Left lung (tissue), 4 donors: ENCODE measurements at regions not wholly inside any gene's neighbourhood (a gene's known extent, or its start where the extent isn't known, plus 50 kb on each side); places are given as distances from the start of the nearest gene placed in this dataset.

Experiments
- ATAC-seq: fragments of 200-7000 bp; cut with Tn5 transposase; one replicate; pipeline ENCODE4 v1.9.1; 2020; ENCODE audit warnings: moderate library complexity
- DNase-seq, 4 donors: peaks; one replicate each; pipeline ENCODE4 v3.0.0-alpha.2; 2013 to 2020
- H3K27ac ChIP-seq, 2 donors: fragments of 200-600 bp; sonication (generic) in 1 of 2; one replicate each; pipeline versions ENCODE4 v1.5.0 to v1.8.0; 2020 to 2021
- H3K27me3 ChIP-seq, 2 donors: fragments of 200-600 bp; sonication (generic) in 1 of 2; one replicate each; pipeline versions ENCODE4 v1.5.0 to v1.8.0; 2020 to 2021
- H3K36me3 ChIP-seq, 2 donors: fragments of 200-600 bp; sonication (generic) in 1 of 2; one replicate each; pipeline versions ENCODE4 v1.5.0 to v1.8.0; 2020 to 2021
- H3K4me1 ChIP-seq, 2 donors: fragments of 200-600 bp; one replicate each; pipeline ENCODE4 v1.8.0; 2021
- H3K4me3 ChIP-seq, 2 donors: fragments of 200-600 bp; sonication (generic) in 1 of 2; one replicate each; pipeline versions ENCODE4 v1.5.0 to v1.8.0; 2020 to 2021; ENCODE audit warnings: mild to moderate bottlenecking in 1 of 2
- H3K9me3 ChIP-seq, 2 donors: fragments of 200-600 bp; sonication (generic) in 1 of 2; one replicate each; pipeline versions ENCODE4 v1.5.0 to v1.8.0; 2020 to 2021
- intact Hi-C, 2 donors: fragments of 100-400 bp; cut with DNase I; formaldehyde crosslinking; loops; one replicate each; pipeline versions ENCODE4 v1.11.2 to v1.14.2; 2022
- TF ChIP-seq, protein P1 (sequence below), 2 donors: fragments of 200-600 bp; sonication (generic) in 1 of 2; IDR thresholded peaks; one replicate each; pipeline versions ENCODE4 v1.5.0 to v1.8.0; 2021; ENCODE audit warnings: antibody characterized with exemption in 2 of 2
- donor health status: DM: no; HTN: yes; CAD: no.
- donor health status: DM: no; HTN: no; CAD: no.

GRCh38 chr2:216920937-216921456 is 61.1 kb upstream of the TNP1 start:
- DNase-seq (no peak), ATAC-seq (no peak)
- Histone ChIP-seq H3K4me1 (no peaks in the 10 kb centered on the region), H3K4me3 (no peak overlapping the region), H3K9me3 (no peaks in the 10 kb centered on the region), H3K27me3 (no peaks in the 10 kb centered on the region), H3K27ac (no peak overlapping the region), H3K36me3 (no peaks in the 10 kb centered on the region)
- intact Hi-C loops, result no loop called here
- TF ChIP-seq, protein P1, sequence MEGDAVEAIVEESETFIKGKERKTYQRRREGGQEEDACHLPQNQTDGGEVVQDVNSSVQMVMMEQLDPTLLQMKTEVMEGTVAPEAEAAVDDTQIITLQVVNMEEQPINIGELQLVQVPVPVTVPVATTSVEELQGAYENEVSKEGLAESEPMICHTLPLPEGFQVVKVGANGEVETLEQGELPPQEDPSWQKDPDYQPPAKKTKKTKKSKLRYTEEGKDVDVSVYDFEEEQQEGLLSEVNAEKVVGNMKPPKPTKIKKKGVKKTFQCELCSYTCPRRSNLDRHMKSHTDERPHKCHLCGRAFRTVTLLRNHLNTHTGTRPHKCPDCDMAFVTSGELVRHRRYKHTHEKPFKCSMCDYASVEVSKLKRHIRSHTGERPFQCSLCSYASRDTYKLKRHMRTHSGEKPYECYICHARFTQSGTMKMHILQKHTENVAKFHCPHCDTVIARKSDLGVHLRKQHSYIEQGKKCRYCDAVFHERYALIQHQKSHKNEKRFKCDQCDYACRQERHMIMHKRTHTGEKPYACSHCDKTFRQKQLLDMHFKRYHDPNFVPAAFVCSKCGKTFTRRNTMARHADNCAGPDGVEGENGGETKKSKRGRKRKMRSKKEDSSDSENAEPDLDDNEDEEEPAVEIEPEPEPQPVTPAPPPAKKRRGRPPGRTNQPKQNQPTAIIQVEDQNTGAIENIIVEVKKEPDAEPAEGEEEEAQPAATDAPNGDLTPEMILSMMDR (IDR thresholded peaks at IDR 0.05), result no peak

DNA sequence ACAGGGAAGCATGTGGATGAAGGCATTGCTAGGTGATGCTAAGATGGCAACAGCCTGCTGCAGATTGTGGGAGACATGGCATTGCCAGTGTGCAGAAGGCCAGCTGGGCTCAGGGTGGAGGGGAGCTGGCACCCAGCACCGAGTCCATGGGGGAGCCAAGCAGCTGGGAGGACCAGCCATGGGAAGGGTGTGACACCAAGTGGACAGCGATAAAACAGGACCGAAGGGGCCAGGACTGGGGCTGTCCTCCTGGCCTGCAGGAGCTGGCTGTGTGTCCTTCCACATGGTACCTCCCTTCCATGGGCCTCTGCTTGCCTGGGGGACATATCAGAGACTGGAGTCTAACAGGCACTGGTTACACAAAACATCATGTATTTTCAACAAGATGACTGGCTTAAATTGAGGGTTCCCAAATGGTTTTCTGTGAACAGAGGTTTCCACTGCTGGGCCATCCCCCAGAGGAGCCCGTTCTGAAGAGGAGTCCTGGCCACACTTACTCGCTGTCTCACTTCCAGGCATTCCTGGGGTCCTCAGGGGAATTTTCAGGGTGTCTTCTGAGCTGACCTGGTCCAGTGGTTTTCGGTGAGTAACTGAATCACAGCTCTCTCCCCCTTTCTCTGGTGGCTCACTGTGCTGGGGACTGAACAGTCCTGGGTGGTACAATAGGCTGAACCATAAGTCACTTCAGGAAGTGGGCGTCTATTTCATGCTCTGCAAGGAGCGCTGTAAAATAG is 60.4 kb upstream of the TNP1 start:
- no peaks in the 10 kb centered on the region for H3K36me3 ChIP-seq
- no peak overlapping the region for H3K4me3 ChIP-seq
- no peaks in the 10 kb centered on the region for H3K9me3 ChIP-seq
- TF ChIP-seq, protein P1 (IDR thresholded peaks at IDR 0.05), result no peak
- intact Hi-C loops, result no loop called here
- H3K4me1 ChIP-seq, result no peaks in the 10 kb centered on the region
- H3K27ac ChIP-seq, result no peak overlapping the region
- H3K27me3 ChIP-seq, result no peaks in the 10 kb centered on the region
- ATAC-seq (no peak), DNase-seq (no peak)

DNA sequence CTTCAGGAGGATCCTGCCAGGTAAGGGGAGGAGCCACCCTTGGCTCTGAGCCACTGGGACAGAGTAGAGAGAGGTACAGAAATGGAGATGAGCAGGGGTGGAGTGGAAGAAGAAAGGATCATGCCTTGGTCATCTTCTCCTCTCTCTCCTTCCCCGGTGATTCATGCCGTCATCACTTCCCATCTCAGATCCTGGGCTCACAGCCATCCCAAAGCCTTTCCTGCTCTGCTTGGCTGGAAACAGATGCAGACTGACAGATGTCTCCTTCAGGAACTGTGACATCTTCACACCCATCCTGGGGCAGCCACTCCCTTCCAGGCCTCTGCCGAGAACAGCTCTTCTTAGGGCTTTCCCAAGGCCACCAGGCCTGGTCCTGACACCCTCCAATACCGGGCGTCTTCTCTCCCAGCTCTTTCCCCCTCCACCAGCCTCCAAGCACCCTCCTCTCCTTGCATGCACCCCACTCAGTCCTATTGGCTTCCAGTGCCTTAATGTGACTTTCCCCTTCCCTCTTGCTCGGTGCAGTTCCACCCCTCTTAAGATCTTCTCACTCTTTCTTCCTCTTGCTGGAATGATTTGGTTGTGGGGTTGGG is 58.3 kb upstream of the TNP1 start:
- no peak for ATAC-seq
- no peak for DNase-seq
- Histone ChIP-seq H3K4me1 (no peaks in the 10 kb centered on the region), H3K36me3 (no peaks in the 10 kb centered on the region), H3K4me3 (no peak overlapping the region), H3K9me3 (no peaks in the 10 kb centered on the region), H3K27me3 (no peaks in the 10 kb centered on the region), H3K27ac (no peak overlapping the region)
- TF ChIP-seq, protein P1 (IDR thresholded peaks at IDR 0.05), result no peak
- intact Hi-C loops, result no loop called here

GRCh38 chr2:216916956-216917650 is 57.2 kb upstream of the TNP1 start:
- TF ChIP-seq, protein P1 (IDR thresholded peaks at IDR 0.05), result no peak
- Histone ChIP-seq H3K4me1 (no peaks in the 10 kb centered on the region), H3K27me3 (no peaks in the 10 kb centered on the region), H3K9me3 (no peaks in the 10 kb centered on the region), H3K27ac (no peak overlapping the region), H3K36me3 (no peaks in the 10 kb centered on the region), H3K4me3 (no peak overlapping the region)
- ATAC-seq (no peak), DNase-seq (no peak)
- intact Hi-C loops, result no loop called here

DNA sequence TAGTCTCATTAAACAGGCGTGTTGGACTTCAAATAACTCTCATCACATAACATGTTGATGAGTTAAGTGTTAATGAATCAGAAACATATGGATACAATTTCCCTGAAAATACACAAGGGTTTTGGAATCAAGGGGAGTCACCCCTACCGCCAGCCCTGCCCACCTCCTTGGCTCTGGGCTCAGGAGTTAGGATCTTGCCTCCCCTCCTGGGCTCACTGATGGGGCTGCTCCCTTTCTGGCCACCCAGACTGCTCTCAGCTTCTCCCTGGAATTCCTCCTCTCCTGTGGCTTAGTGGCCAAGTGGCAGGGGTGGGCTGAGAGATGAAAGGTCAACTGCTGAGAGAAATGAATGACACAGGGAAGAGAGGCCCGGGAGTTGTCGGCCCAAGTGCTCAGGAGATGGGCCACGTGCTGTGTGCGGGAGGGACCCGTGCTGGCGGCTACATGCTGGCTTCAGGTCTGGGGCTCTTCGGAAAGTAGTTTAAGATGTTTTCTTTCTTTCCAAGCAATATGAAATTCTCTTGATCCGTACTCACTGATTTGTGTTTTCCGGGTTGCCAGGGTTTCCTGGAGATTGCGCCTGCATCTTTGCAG is 55.8 kb upstream of the TNP1 start:
- intact Hi-C loops, result no loop called here
- ATAC-seq (peak; percentile 16), DNase-seq (no peak)
- Histone ChIP-seq H3K27me3 (no peaks in the 10 kb centered on the region), H3K9me3 (no peaks in the 10 kb centered on the region), H3K36me3 (no peaks in the 10 kb centered on the region), H3K4me1 (no peaks in the 10 kb centered on the region), H3K4me3 (no peak overlapping the region), H3K27ac (no peak overlapping the region)
- TF ChIP-seq, protein P1 (IDR thresholded peaks at IDR 0.05), result no peak
